HS-5 (cell line): ENCODE measurements at regions not wholly inside any gene's neighbourhood (a gene's known extent, or its start where the extent isn't known, plus 50 kb on each side); places are given as distances from the start of the nearest gene placed in this dataset.
"Not testable (repeated sequence)": the region's sequence is repeated elsewhere in the genome, so short reads cannot be mapped to it uniquely, and the experiment has no call there.

Source experiments
- DNase-seq: peaks from one replicate; pipeline ENCODE4 v3.0.0-alpha.2; 2012; ENCODE audit warnings: low read depth

DNA sequence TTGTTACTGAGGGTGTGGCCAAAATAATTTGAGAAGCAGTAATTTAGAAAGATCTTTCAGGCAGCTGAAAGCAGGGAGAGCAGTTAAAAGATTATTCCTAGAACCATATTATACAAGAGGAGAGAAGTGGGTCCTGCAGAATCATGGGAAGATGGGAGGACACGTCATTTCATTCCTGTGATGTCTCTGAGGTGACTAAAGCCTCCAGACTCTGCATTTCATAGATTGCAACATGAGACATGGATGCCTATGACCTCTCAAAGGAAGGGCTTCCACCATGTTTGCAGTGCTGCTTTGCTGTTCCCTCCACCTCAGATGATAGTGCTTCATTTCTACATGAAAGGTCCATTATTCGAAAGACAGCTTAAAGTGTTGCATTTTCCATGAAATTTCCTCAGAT, 788.4 kb downstream of the TSN start:
- DNase-seq, result peak; percentile 46

DNA sequence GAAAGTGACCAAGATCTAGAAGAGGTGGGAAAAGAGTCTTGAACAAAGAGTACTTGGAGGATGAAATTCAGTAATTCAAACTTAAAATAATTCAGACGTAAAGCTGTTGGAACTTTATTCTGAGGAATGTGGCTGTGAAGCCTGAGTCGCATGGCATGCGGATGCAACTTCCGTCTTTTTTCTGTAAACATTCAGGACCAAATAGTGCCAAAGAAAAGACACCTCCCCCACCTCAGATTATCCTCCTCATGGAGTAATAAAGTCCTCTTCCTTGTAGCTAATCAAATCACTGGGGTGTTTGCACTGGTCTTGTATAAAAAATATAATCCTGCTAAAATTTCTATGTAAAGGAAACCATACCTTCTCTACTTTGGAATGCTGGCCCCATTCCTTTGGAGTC, 790.4 kb downstream of the TSN start:
- no peak for DNase-seq

DNA sequence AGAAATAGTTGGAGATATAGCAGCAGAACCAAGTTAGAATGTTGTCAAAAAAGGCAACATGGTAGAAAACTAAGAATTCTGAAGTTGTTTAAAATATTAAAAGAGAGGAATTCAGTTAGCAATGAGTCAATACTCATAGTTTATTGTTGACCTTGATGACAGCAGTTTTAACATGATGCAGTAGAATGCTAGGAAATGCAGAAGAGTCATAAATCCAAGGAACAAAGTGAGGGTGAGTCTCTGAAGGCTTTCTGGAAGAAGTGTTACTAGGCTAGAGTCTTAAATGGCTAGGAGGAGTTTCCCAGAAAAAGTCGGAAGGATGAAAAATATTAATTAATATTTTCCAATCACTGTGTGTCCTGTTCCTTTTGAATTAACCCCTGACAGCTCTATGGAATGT, 807.3 kb downstream of the TSN start:
- no peak for DNase-seq

DNA sequence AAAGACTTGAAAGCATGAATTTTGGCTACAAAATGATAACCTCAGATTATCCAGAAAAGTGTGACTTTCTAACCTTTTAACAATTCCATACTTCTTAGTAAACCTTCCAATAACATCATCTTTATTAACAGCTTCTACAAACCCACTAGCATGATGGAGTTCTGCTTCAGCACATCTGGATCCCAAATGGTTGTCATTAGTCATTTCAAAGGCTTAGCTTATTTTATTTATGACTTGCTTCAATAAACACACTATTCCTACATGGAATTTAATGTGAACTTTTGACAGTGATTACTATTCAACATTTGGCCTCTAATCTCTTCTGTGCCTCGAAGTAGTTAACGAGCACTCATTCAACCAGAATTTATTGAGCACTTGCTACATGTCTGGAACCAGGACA, 808.3 kb downstream of the TSN start:
- DNase-seq, result no peak

DNA sequence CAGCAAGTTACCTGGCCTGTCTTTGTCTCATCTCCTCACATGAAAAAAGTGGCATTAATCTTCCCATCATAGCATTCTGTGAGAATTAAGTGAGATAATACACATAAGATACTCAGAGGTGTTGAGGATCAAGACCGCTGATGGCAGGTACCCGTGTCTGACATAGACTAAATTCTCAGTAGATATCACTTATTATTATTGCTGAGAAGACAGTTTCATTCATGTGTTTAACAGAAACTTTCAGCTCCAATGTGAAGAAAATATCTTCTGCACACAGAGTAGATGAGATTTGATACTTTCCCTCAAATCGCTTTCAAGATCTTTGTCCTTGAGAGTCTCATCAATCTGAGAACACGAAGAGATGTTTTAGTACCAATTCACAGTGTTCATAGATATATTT, 809.4 kb downstream of the TSN start:
- no peak for DNase-seq

DNA sequence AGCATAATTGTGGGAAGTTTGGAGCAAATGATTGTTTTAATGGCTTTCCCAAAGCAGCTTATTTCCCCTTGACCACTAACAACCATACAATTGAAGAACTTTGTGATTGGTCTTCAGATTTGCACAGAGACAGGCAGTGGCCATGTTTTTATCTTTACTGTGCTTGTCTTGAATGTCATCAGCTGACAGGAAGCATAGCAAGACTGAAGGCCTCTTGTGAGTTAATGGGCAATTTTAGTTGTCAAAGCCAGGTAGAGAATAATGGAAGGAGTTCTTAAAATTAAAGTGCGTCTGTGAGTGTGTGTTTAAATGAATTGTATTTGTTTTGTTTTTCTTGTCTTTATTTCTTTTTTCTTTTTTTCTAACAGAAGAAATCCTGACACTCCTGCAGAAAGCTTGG, 809.9 kb downstream of the TSN start:
- no peak for DNase-seq

DNA sequence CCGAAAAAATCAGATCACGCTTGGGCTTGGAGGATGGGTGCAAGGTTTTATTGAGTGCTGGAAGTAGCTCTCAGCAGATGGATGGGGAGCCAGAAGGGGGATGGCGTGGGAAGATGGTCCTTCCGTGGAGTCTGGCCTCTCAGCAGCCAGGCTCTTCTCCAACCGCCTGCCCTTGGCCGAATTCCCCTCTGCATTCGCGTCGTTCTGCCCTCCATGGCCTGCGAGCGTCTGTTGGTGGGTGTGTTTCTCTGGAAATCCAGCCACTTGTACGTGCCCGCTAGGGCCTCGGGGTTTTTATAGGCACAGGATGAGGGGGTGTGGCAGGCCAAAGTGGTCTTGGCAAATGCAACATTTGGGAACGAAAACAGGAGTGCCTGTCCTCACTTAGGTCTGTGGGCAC, 815.2 kb downstream of the TSN start:
- DNase-seq, result no peak

DNA sequence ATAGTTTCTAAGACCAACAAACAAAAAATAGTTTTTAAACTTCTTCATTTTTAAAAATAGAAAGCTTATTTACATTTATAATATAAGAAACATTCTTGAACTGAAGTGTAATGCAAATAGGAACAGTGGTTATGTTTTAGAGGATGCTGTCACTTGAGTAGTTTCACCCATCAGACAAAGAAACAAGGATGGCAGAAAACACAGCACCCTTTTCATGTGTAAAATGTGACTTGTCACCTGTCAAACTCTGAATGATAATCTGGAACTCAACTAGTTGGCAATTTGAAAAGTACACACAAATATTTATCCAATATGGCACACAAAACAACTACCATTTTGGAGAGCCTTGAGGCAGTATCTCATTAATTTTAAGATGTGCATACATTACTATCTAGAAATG, 816.0 kb downstream of the TSN start:
- not testable (repeated sequence) for DNase-seq

DNA sequence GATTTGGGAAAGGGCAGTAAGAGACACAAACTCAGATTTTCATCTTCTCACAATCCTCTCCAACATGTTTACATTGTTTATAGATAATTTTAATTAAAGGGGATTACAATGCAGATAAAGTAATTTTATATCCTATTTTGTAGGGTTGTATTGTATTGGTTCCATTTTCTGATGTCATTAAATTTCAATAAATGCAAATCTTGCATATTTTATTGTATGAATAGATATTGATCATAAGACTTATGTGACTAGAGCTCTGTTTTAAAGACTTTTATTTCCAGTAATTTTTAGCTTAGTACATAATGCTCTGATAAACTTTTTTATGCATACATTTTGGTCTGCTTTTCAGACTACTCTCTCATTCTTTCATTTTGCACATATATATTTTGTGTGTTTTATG, 819.6 kb downstream of the TSN start:
- no peak for DNase-seq

DNA sequence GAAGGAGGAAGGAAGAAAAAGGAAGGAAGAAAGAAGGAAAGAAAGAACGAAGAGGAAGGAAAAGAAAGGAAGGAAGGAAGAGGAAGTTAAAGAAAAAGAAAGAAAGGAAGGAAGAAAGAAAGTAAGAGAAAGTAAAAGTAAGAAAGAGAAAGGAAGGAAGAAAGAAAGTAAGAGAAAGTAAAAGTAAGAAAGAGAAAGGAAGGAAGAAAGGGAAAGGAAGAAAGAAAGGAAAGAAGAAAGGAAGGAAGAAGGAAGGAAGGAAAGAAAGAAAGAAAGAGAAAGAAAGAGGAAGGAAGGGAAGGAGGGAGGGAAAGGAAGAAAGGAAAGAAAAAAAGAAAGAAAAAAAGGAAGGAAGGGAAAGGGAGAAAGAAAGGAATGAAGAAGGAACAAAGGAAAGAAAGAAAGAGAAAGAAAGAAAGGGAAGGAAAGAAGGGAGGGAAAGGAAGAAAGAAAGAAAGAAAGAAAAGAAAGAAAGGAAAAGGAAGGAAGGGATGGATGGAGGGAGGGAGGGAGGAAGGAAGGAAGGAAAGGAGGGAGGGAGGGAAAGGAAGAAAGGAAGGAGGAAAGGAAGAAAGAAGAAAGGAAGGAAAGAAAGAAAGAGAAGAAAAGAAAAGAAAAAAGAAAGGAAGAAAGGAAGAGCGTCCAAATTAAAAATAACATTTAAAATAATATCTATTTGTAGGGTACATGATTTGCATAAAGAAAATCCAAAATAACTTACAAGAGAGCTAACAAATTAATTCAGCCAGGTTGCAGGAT, 827.9 kb downstream of the TSN start:
- no peak for DNase-seq

DNA sequence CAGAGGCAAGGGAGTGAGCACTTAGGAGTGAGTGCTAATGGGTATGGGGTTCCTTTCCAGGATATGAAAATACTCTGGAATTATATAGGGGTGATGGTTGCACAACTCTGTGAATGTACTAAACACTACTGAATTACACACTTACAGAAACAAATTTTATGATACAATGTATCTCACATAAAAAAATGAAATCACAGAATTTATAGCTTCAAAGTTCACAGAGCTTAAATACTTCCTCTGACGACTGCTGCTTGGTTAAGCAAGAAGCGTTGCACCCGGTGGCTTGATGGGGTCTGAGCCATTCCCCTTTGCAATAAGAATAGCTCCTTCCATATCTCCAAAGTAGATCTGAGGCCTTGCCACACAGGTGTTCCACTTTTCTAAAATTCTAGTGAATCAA, 835.1 kb downstream of the TSN start:
- DNase-seq, result no peak

DNA sequence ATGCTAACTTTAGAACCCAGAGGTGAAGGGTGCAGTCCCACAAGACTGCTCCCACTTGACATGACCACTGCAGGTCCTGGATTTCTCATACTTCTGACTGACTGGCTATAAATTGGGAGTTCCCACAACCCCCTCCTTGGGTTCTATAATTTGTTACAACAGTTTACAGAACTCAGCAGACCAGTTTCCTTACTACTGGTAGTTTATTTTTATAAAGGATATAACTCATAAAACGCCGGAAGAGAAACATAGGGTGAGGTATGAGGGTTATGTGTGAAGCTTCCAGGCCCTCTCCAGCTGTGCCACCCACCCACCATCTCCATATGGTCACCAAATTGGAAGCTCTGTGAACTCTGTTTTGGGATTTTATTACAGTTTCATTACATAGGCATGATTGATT, 839.6 kb downstream of the TSN start:
- no peak for DNase-seq

DNA sequence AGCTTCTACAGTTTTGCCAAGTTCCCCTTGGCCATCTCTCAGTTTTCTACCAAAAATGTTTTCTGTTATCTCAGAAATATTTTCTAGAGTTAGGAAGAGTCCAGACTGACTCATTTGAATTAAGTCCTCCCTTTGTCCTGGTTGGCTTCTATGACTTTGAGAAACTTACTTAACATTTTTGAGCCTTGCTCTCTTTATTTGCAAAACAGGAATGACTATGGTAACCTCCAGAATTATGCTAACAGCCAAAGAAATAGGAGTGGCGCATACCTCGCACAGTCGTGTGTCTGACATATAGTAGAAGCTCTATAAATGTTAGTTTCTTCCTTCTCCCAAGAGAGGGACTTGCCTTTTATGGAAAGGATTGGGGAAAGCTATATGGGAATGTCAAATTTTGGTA, 841.1 kb downstream of the TSN start:
- DNase-seq, result no peak

DNA sequence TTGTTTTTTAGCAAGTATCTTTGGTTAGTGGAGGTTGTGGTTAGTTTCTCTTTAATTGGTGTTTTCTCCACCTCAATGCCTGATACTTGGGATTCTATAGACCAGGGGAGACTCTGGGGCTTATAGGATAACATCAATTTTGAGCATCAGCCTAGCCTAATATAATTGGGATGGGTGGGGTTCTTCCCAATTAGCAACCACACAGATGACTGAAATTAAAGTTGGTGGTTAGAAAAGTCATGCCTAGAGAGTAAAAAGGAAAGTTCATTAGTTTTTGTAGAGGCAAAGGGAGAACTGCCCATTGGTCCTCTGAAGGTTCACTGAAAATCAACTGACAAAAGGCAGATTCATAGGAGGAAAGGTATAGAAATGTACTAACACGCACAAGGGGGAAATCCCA, 843.3 kb downstream of the TSN start:
- DNase-seq, result no peak

DNA sequence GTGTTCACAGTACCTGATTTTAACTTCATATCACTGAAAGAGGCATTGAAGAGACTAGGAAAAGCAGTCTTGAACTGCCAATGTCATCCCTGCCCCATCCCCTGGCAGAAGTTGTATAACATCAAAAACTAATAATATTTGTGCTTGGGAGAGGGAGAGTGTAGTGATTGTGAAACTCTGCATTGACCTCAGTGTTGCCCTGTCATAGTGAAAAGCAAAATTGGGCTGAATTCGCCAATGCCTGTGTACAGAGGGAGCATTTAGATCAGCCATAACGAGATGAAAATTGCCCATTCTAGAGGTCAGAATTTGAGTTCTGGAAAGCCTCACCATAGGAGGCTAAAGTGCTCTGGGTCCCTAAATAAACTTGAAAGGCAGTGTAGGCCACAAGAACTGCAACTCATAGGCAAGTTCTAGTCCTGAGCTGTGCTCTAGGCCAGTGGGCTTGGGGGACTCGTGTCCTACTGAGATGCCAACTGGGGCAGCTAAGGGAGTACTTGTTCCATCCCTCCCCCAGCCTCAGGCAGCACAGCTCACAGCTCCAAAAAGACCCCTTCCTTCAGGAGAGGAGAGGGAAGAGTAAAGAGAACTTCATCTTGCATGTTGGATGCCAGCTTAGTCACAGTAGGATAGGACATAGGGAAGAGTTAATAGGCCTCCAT, 855.6 kb downstream of the TSN start:
- no peak for DNase-seq

DNA sequence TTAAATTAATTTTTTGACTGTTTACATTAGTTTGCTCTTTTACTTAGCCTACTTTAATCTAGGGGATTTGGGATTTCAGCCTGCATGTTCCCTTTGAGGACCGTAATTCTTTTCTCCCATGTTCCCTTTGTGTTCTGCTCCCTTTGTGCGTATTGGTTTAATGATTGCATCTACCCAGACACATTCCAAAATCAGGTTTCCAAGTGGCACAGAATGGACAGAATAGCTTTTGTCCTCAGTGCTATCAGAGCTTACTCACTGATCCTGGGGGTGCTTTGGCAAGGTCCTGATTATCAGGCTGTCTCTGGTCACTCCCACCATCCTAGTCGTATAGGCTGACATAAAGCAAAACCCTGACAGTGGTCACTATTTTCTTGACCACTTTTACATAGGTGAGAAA, 867.5 kb downstream of the TSN start:
- no peak for DNase-seq

DNA sequence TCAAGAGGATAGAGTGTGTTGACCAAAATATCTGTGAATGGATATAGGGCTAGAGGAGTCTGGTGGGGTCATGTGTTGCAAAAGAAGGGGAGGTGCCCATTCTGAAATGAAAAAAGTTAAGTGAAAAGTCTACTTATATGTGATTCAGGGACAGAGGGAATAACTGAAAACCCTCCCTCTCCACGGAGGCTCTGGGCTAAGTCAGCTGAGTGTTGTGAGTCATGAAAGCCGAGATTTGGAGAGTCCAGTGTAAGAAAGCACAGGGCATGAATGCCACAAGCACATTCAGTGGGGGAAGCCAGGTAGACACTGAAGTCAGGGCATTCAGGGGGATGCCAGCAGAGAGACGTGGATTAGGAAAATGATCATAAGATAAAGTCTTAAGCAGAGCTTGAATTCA, 871.9 kb downstream of the TSN start:
- DNase-seq, result no peak

DNA sequence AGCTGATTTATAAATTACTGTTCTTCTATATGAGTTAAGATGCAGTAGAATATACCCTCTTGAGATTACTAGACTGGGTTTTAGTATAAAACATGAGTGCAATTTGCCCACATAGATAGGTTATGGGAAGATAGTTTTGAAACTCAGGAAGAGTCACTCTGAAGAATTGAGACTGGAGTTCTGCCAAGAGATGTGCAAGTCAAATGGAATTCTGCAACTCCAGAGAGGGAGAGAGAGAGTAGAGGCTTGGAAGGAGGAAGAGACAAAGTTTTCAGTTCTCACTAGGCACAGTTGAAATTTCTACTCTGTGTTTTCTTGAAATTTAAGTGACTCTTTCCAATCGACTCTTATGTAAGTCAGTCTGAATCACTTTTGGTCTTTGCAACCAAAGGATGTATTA, 878.8 kb downstream of the TSN start:
- peak; percentile 95 for DNase-seq

DNA sequence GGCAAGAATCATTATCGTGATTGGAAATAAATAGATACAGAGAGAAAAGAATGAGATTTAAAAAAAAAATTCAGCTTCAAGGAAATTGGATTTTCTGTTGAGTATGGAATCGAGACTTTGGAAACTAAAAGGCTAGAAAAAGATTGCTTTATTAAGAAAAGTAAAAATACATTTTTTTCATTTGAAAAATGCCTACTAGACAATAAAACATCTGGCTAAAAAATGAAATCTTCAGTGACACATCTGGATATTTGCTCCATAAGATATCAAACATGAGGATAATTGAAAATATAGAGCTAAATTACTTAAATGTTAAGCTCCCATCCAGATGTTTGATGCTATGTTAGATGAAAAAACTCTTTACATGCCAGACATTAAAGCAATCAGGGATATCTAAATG, 879.5 kb downstream of the TSN start:
- DNase-seq, result no peak

DNA sequence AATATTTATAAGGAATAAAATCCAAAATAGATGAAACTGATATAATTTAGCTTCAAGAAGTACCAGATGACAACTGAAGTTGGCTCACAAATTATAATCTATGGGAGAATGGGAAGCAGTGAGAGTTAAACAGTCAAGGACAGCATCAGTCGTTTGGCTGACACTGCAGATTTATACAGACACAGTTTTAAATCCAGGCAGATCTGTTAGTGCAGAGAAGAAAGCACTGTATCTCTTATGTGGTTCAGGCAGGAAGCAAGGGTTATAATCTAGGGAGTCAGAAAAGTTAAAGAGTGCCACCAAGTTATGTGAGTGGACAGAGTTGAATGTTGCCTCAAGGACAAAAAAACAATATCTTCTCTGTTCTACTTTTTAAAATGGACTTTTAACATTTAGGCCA, 880.2 kb downstream of the TSN start:
- no peak for DNase-seq

DNA sequence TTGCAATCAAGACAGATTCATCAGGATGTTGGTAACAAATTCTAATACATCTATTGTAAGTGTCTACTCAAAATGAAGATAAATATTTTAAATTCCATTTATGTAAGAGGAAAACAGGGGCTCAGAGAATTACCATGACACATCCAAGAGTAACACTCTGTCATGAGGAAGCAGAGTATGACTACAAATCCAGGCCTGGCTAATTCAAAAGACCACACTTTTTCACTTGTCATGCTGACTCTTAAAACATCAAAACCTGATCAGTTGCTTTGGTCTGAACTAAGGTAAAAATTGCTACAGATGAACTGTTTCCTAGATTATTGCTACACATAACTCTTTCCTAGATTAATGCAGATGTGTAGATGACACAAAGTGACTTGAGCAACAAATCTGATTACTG, 880.6 kb downstream of the TSN start:
- peak; percentile 67 for DNase-seq

DNA sequence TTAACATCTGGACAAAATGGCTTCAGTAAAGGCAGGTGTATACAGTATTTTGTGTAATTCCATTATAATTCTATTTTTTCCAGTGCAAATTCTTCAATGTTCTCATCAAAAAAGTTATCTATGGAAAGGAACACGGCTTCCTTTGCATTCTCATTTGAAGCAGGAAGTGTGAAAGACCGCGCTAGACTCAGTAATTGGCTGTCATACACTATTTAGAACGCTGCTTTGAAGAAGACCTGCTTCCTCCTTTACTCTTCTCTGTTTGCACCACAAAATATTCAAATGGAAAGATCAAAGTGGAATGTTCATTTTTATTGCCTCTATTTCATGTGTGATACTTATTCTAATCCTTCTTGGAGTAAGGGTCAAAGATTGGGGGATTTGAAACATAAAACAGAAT, 883.7 kb downstream of the TSN start:
- DNase-seq, result no peak

DNA sequence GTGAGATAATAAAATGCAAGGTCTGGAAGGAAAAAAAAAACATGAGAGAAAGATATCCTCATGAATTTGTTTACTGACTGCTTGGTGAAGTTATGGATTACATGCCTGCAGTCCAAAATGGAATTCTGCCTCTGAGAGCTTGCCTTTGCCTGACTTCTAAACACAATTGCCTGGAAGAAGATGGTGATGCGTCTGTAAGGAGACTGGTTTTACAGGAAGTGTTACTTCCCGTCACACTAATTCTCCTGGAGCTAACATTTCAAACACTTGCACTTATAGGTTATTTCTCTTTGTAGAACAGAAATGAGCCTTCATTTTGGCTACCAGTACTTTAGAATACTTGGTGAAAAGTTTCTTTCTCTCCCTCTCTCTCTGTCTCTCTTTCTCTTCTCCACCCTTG, 884.3 kb downstream of the TSN start:
- no peak for DNase-seq

DNA sequence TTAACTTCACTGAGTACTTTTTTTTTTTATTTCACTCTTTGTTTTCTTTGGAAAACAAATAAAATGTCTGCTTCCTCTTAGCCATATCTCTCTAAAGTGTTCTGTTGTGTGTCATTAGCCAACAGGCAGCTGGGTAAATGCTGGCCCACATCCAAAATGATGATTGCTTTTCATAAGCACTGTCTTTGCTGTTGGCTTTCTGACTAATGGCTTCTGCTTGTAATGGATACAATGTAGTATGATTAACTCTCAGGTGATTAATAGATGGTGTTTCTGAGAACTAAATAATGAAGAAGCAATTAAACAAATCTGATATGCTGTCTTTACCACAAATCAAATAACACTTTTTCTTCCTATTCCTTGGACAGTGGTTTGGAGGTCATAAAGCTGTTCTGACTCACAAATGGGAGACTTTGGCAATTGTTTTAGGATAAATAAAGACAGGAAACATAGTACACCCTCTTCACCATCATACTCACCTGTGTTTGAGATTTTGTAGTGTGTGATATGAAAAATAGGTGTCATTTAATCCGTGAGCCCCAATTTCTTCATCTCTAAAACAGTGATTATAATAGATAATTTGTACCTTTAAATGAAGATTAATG, 888.4 kb downstream of the TSN start:
- DNase-seq, result peak; percentile 90
